ENCODE measurements at regions not wholly inside any gene's neighbourhood (a gene's known extent, or its start where the extent isn't known, plus 50 kb on each side); places are given as distances from the start of the nearest gene placed in this dataset.

DNA sequence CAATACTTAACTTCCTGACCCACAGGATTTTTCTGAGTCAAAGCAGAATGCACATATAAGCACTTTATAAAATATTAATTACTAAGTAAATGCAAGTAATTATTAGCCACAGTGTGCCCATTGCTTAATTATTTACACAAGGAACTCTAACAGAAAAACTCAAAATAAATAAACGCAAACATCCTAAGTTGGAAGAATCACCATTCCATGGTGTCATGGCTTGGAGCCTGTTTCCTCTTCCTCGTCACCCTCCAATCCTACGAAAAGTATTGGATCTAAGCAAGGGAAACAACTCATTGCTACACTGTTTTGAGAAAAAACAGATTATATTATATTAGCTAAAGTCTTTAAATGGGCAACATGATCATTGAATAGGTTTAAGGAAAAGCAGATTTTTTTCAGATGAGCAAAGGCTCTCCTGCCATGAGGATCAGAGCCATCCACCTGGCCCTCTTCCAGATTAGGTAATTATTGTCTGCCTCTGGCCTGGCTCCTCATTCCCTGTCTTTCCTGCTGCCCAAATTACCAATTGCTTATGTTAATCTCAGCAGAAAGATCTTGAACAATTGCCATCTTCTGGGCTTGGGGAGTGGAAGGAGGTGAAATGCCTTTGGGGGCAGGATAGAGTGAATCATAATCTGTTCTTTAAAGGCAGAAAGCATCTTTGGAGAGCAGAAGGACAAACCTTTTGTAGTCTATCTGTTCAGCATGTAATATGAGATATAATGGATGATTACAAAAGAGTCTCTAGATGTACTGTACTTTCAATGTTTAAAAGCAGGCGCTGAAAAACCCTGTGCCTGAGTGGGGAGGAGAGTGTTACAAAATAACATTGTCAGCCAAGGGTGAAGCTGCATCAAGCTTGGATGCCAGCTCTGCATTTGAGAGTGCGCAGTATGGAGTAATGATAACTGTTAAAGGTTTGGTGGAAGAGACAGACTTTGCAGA lies 121.2 kb downstream of the DUSP10 start:
- Histone ChIP-seq H3K27ac (ENCODE audit: poor library complexity, severe bottlenecking) (no peak overlapping the region), H3K4me3 (ENCODE audit: severe bottlenecking) (no peak overlapping the region), H3K9me3 (ENCODE audit: severe bottlenecking) (no peaks in the 10 kb centered on the region), H3K4me1 (ENCODE audit: insufficient read depth, poor library complexity, severe bottlenecking) (no peaks in the 10 kb centered on the region), H3K27me3 (ENCODE audit: insufficient read depth, poor library complexity, severe bottlenecking) (no peaks in the 10 kb centered on the region), H3K36me3 (ENCODE audit: low read depth) (no peaks in the 10 kb centered on the region)
- TF ChIP-seq, protein P1, sequence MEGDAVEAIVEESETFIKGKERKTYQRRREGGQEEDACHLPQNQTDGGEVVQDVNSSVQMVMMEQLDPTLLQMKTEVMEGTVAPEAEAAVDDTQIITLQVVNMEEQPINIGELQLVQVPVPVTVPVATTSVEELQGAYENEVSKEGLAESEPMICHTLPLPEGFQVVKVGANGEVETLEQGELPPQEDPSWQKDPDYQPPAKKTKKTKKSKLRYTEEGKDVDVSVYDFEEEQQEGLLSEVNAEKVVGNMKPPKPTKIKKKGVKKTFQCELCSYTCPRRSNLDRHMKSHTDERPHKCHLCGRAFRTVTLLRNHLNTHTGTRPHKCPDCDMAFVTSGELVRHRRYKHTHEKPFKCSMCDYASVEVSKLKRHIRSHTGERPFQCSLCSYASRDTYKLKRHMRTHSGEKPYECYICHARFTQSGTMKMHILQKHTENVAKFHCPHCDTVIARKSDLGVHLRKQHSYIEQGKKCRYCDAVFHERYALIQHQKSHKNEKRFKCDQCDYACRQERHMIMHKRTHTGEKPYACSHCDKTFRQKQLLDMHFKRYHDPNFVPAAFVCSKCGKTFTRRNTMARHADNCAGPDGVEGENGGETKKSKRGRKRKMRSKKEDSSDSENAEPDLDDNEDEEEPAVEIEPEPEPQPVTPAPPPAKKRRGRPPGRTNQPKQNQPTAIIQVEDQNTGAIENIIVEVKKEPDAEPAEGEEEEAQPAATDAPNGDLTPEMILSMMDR (IDR thresholded peaks at IDR 0.05; ENCODE audit: poor library complexity, severe bottlenecking) = no peak
- ATAC-seq (ENCODE audit: low read depth) (peak; percentile 63), DNase-seq (ENCODE audit: low spot score) (no peak)

DNA sequence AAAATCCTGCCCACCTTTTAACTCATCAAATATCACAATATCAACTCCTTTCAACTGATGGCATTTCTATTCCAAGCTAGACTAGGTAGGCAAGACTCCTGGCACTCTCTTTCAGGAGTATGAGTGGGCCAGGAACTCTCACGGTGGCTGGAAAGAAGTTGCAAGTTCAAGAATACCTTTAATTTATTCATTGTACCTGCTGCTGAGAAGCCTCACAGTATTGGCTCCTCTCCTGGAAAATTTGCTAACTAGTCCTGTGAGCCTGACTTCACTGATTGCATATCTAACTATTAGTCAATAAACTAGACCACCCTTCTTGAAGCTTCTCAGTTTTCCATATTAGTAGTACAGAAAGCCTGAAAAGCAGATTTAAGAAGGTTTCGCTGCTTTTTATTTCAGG lies 120.2 kb downstream of the DUSP10 start:
- Histone ChIP-seq H3K9me3 (ENCODE audit: severe bottlenecking) (no peaks in the 10 kb centered on the region), H3K36me3 (ENCODE audit: low read depth) (no peaks in the 10 kb centered on the region), H3K27ac (ENCODE audit: poor library complexity, severe bottlenecking) (no peak overlapping the region), H3K4me3 (ENCODE audit: severe bottlenecking) (no peak overlapping the region), H3K4me1 (ENCODE audit: insufficient read depth, poor library complexity, severe bottlenecking) (no peaks in the 10 kb centered on the region), H3K27me3 (ENCODE audit: insufficient read depth, poor library complexity, severe bottlenecking) (no peaks in the 10 kb centered on the region)
- TF ChIP-seq, protein P1 (IDR thresholded peaks at IDR 0.05; ENCODE audit: poor library complexity, severe bottlenecking) = no peak
- DNase-seq (ENCODE audit: low spot score) (no peak), ATAC-seq (ENCODE audit: low read depth) (no peak)

GRCh38 chr1:221622389-221622788 lies 119.5 kb downstream of the DUSP10 start:
- DNase-seq (ENCODE audit: low spot score) (no peak), ATAC-seq (ENCODE audit: low read depth) (no peak)

GRCh38 chr1:221625026-221625425 lies 116.9 kb downstream of the DUSP10 start:
- Histone ChIP-seq H3K9me3 (ENCODE audit: severe bottlenecking) (no peaks in the 10 kb centered on the region), H3K4me3 (ENCODE audit: severe bottlenecking) (no peak overlapping the region), H3K4me1 (ENCODE audit: insufficient read depth, poor library complexity, severe bottlenecking) (no peaks in the 10 kb centered on the region), H3K27ac (ENCODE audit: poor library complexity, severe bottlenecking) (no peak overlapping the region), H3K36me3 (ENCODE audit: low read depth) (no peaks in the 10 kb centered on the region), H3K27me3 (ENCODE audit: insufficient read depth, poor library complexity, severe bottlenecking) (no peaks in the 10 kb centered on the region)
- ATAC-seq (ENCODE audit: low read depth) = no peak
- DNase-seq (ENCODE audit: low spot score) = no peak
- TF ChIP-seq, protein P1 (IDR thresholded peaks at IDR 0.05; ENCODE audit: poor library complexity, severe bottlenecking) = no peak

More at GRCh38 chr1:221622389-221622788, 119.5 kb downstream of the DUSP10 start:
- Histone ChIP-seq H3K4me1 (ENCODE audit: insufficient read depth, poor library complexity, severe bottlenecking) (no peaks in the 10 kb centered on the region), H3K9me3 (ENCODE audit: severe bottlenecking) (no peaks in the 10 kb centered on the region), H3K27me3 (ENCODE audit: insufficient read depth, poor library complexity, severe bottlenecking) (no peaks in the 10 kb centered on the region), H3K36me3 (ENCODE audit: low read depth) (no peaks in the 10 kb centered on the region), H3K27ac (ENCODE audit: poor library complexity, severe bottlenecking) (no peak overlapping the region), H3K4me3 (ENCODE audit: severe bottlenecking) (no peak overlapping the region)
- TF ChIP-seq, protein P1 (IDR thresholded peaks at IDR 0.05; ENCODE audit: poor library complexity, severe bottlenecking) = no peak

DNA sequence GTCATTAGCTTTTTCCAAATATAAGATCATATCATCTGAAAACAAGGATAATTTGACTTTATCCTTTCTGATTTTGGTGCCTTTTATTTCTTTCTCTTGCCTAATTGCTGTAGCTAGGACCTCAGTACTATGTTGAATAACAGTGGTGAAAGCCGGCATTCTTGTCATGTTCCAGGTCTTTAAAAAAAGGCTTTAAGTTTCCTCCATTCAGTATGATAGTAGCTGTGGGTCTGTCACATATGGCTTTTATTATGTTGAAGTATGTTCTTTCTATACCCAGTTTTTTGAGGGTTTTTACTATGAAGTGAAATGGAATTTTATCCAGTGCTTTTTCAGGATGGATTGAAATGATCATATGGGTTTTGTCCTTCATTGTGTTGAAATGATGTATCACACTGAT lies 115.8 kb downstream of the DUSP10 start:
- H3K36me3 ChIP-seq (ENCODE audit: low read depth) = no peaks in the 10 kb centered on the region
- H3K4me1 ChIP-seq (ENCODE audit: insufficient read depth, poor library complexity, severe bottlenecking) = no peaks in the 10 kb centered on the region
- ATAC-seq (ENCODE audit: low read depth) = no peak
- DNase-seq (ENCODE audit: low spot score) = no peak
- H3K9me3 ChIP-seq (ENCODE audit: severe bottlenecking) = no peaks in the 10 kb centered on the region
- no peak overlapping the region for H3K4me3 ChIP-seq (ENCODE audit: severe bottlenecking)
- no peak overlapping the region for H3K27ac ChIP-seq (ENCODE audit: poor library complexity, severe bottlenecking)
- TF ChIP-seq, protein P1 (IDR thresholded peaks at IDR 0.05; ENCODE audit: poor library complexity, severe bottlenecking) = no peak
- no peaks in the 10 kb centered on the region for H3K27me3 ChIP-seq (ENCODE audit: insufficient read depth, poor library complexity, severe bottlenecking)

Measured in RWPE2 (cell line).